Adipose tissue (tissue), 3 donors: ENCODE measurements at regions not wholly inside any gene's neighbourhood (a gene's known extent, or its start where the extent isn't known, plus 50 kb on each side); places are given as distances from the start of the nearest gene placed in this dataset.
"Not testable (repeated sequence)": the region's sequence is repeated elsewhere in the genome, so short reads cannot be mapped to it uniquely, and the experiment has no call there.

ENCODE experiments used
- H3K27ac ChIP-seq: one replicate; pipeline ENCODE4 v1.5.1; 2013; ENCODE audit warnings: low read depth, low read length
- WGBS, 3 donors: extraction: QIAGEN DNeasy Blood & Tissue Kit; methylation state at CpG; one replicate each; pipeline ENCODE4 v1.1.7; 2013; 5-methylcytosine and 5-hydroxymethylcytosine counted together
- donor health status: healthy with polysubstance abuse.
- donor health status: Bipolar disorder and iron deficiency.
- donor health status: healthy.

DNA sequence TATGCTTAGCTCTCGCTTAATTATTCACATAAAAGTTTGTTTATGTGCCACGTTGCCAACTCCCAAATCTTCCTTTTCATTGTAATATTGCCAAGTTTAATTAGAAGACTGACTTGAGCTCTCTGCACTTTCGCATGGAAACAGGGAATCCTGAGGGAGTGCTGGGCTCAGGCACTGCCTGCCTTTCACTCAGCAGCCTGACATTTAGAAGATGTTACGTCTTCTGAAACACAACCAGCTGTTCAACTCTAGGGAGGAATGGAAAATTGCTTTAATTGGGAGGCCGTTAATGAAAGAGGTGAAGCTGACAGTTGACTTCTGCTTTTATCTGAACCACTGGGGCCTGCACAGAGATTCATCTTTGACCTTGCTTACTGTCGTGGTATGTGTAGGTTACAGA is 77.4 kb upstream of the MTHFD1L start:
- no peak overlapping the region for H3K27ac ChIP-seq
- 48 to 70% (median 51%) methylated on average over 6 of the region's 6 CpGs for WGBS, 3 donors

DNA sequence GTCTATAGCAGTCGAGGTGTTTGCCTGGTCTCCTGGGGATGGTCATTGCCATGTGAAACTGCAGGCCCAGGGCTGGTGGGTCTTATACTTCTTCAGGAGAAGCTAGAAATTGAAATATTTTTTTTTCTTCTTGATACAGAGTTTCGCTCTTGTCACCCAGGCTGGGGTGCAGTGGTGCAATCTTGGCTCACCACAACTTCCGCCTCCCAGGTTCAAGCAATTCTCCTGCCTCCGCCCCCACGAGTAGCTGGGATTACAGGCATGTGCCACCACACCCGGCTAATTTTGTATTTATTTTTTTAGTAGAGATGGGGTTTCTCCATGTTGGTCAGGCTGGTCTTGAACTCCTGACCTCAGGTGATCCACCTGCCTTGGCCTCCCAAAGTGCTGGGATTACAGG is 75.6 kb upstream of the MTHFD1L start:
- not testable (repeated sequence) for H3K27ac ChIP-seq
- WGBS, 3 donors, result 74 to 93% (median 76%) methylated on average over 6 of the region's 6 CpGs

DNA sequence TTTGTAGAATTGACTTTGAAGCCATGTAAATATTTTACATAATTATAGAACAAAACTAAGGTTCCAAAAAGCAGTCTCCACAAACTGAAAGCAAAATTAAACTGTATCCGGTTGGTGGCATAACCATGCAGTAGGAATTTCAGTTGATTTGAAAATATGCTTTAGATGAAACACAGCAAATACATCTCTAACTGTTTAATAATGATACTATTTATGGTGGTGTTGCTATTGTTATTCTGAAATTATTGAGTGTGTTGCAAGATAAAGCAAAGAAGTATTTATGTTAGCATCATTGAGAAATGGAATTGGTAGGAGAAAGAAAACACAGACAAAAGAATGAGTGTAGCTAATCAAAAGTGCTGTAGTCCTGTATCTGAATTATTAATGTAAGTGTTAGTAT is 73.8 kb upstream of the MTHFD1L start:
- H3K27ac ChIP-seq, result no peak overlapping the region
- WGBS, 3 donors, result 85 to 93% (median 91%) methylated on average over 1 of the region's 1 CpG

DNA sequence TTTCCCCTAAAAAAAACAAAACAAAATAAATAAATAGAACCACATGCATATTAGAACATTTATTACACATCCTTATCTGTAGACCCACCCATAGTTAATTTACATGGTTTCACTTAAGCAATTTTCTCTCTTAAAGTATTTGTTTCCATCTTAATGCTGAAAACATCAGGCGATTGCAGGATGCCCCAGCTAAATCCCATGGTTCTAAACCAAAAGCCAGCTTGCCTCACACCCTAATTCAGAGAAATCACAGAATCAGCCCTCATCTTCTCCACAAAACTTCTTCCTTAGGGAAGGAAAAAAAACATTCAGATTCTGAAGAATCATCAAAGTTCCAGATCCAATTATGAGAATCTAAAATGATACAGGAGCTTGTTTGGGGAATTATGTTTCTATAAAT is 67.6 kb upstream of the MTHFD1L start:
- 79 to 82% (median 81%) methylated on average over 1 of the region's 1 CpG for WGBS, 3 donors
- H3K27ac ChIP-seq, result no peak overlapping the region

DNA sequence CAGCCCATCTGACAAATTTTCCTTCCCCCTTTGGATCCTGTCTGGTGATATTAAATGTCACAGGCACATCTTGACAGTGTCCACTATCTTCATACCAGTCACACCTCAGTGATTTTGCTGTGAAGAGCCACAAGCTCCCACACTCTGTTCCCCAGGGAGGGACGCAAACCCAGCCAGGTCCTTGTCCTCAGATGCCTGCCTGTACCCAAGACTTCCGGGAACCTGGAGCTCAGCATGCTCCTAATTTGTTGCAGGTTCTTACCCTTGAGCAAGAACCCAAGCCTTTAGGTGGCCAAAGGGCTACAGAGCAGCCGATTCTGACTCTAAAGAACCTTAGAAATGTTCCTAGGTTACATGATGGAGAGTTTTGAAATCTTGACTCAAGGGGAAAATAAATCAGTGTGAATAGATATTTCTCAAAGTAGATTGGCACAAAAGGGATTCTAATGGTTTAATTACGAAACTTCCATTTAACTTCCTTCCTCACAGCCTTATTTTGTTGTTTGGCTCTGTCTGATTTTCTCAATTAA is 66.2 kb upstream of the MTHFD1L start:
- 70 to 78% (median 77%) methylated on average over 4 of the region's 4 CpGs for WGBS, 3 donors
- no peak overlapping the region for H3K27ac ChIP-seq

DNA sequence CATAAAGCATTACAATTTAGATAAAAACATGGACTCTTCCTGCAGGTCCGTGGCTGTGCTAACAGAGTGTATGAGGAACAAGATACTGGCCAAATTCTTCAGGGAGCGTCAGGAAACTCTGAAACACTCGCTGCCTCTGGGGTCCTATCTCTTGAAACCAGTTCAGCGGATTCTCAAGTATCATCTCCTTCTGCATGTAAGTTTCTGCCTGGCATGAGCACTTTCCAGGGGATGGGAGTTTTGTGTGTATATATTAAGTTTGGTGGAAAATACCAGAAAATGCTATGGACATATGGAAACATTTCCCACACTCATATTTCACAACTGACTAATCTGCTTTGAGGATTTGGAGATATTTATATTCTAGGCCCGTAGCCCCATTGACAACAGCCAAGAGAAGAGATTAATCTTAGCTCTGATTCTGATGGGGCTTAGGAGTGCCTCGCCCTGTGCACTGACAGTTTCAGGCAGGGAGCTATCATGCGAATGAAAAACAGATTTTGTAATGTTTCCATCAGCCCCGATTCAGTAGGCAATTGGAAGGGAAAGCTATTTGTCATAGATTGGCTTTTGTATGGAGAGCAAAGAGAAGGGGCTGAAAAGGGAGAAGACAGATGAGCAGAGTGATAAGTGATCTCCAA is 64.7 kb upstream of the MTHFD1L start:
- H3K27ac ChIP-seq, result no peak overlapping the region
- WGBS, 3 donors, result 63 to 70% (median 65%) methylated on average over 8 of the region's 8 CpGs

DNA sequence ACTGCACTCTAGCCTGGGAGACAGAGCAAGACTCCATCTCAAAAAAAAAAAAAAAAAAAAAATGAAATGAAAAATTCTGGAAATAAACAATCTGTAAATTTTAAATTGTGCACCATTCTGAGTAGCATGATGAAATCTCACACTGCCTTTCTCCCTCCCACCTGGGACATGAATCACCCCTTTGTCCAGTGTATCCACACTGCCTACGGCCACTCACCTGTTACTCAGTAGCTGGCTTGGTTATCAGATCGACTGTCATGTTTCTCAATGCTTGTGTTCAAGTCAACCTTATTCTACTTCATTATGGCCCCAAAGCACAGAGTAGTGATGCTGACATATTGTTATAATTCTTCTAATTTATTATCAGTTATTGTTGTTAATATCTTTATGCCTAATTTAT is 58.7 kb upstream of the MTHFD1L start:
- H3K27ac ChIP-seq, result no peak overlapping the region
- WGBS, 3 donors, result 69 to 95% (median 86%) methylated on average over 2 of the region's 2 CpGs

DNA sequence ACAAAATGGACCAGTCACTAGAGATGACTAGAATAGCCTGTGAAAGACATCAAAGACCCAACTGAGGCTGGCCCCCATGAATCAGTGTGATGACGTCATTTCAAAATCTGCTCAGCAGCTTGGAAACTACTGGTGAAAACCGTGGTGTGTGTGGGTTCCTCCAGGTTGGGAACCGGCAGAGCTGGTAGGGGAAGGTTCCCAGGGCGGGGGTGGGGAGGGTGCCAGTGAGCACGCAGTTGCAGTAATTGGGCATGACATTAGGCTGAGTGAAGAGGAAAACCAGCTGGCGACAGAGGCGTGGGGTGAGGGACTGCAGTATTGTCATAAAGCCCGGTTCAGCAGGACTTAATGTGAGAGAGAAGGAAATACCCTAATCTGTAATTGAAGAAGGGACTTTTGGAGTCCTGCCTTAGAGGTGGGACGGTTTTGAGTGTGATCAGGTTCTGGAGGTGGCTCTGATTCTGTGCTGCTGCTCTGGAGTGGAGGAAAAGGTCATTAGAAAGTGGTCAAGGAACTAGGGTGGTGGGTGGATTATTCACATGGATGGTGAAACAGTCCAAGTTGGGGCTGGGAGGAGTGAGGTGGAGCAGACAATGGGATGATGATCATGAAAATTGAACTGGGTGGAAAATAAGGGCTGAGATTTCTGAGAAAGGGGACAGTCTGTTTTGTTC is 52.0 kb upstream of the MTHFD1L start:
- H3K27ac ChIP-seq, result no peak overlapping the region
- WGBS, 3 donors, result 54 to 57% (median 57%) methylated on average over 9 of the region's 9 CpGs

DNA sequence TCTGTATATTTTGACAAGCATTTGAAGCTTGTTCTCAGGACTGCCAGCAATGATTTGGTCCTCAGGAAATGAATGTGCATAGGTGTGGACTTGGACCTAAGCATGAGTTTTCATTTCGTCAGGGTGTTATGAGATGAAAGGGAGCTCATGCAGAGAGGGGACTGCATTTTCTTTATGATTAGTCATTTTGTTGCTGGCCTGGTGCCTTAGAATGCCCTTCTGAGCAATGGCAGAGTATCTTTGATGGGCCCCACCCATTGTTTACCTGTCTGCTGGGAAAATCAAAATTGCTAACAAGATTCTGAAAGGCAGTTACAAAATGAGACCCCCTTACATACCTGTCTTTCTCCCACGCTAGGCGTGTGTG is 51.5 kb upstream of the MTHFD1L start:
- WGBS, 3 donors, result 69 to 78% (median 75%) methylated on average over 3 of the region's 3 CpGs
- H3K27ac ChIP-seq, result no peak overlapping the region
